ENCODE measurements at regions not wholly inside any gene's neighbourhood (a gene's known extent, or its start where the extent isn't known, plus 50 kb on each side); places are given as distances from the start of the nearest gene placed in this dataset.
"Not testable (repeated sequence)": the region's sequence is repeated elsewhere in the genome, so short reads cannot be mapped to it uniquely, and the experiment has no call there.

- CTCF ChIA-PET, result no interaction called here
- in situ Hi-C loops (cut with HindIII; ENCODE audit: low pct_unique_long_range_greater_than_20kb, low sequenced_read_pairs), result no loop called here
- no peak overlapping the region for H3K27ac ChIP-seq (ENCODE audit: low read length)
Measured at GRCh38 chr5:36462295-36463021, 143.9 kb upstream of the SLC1A3 start.

GRCh38 chr5:36475942-36476341 is 130.5 kb upstream of the SLC1A3 start:
- H3K36me3 ChIP-seq (ENCODE audit: control insufficient read depth, insufficient read depth, low read length); POLR2A ChIA-PET; ATAC-seq; H3K4me3 ChIP-seq (ENCODE audit: low read depth in 2 of 2, low read length in 2 of 2); H3K4me1 ChIP-seq (ENCODE audit: control insufficient read depth, insufficient read depth, low read length); DNase-seq (ENCODE audit: low read depth, low spot score); H3K9me3 ChIP-seq (ENCODE audit: control insufficient read depth, insufficient read depth, low read depth, low read length); intact Hi-C loops (cut with micrococcal nuclease; ENCODE audit: unreplicated experiment); H3K27ac ChIP-seq (ENCODE audit: low read length); CTCF ChIA-PET; H3K27me3 ChIP-seq (ENCODE audit: control insufficient read depth, insufficient read depth, low read length); in situ Hi-C loops (cut with HindIII; ENCODE audit: low pct_unique_long_range_greater_than_20kb, low sequenced_read_pairs); BruUV-seq (replicated peaks): not testable (repeated sequence)

More at GRCh38 chr5:36462295-36463021, 143.9 kb upstream of the SLC1A3 start:
- H3K36me3 ChIP-seq (ENCODE audit: control insufficient read depth, insufficient read depth, low read length), result no peaks in the 10 kb centered on the region
- no TSS peak for BruUV-seq (replicated peaks)
- POLR2A ChIA-PET, result no interaction called here
- H3K4me1 ChIP-seq (ENCODE audit: control insufficient read depth, insufficient read depth, low read length), result no peaks in the 10 kb centered on the region
- intact Hi-C loops (cut with micrococcal nuclease; ENCODE audit: unreplicated experiment), result no loop called here
- no peak for TF ChIP-seq SIN3A (IDR thresholded peaks at IDR 0.05; ENCODE audit: borderline replicate concordance, insufficient read depth, low read depth, low read length)
- TF ChIP-seq TCF7L2 (IDR thresholded peaks at IDR 0.05; ENCODE audit: low read depth, low read length), result no peak
- no peak for TF ChIP-seq POLR2AphosphoS5 (IDR thresholded peaks at IDR 0.05; ENCODE audit: low read depth, low read length)
- no peak for TF ChIP-seq CTCF (IDR thresholded peaks at IDR 0.05)
- TF ChIP-seq REST (IDR thresholded peaks at IDR 0.05; ENCODE audit: insufficient read depth in 1 of 2, low read depth in 2 of 2, low read length in 1 of 2), result no peak
- no peak overlapping the region for H3K4me3 ChIP-seq (ENCODE audit: low read depth in 2 of 2, low read length in 2 of 2)
- DNase-seq (ENCODE audit: low read depth, low spot score), result no peak
- H3K27me3 ChIP-seq (ENCODE audit: control insufficient read depth, insufficient read depth, low read length), result no peaks in the 10 kb centered on the region
- ATAC-seq, result no peak
- no peaks in the 10 kb centered on the region for H3K9me3 ChIP-seq (ENCODE audit: control insufficient read depth, insufficient read depth, low read depth, low read length)

GRCh38 chr5:36478646-36479317 is 127.6 kb upstream of the SLC1A3 start:
- TF ChIP-seq POLR2AphosphoS5 (IDR thresholded peaks at IDR 0.05; ENCODE audit: low read depth, low read length) (no peak), CTCF (IDR thresholded peaks at IDR 0.05) (no peak), SIN3A (IDR thresholded peaks at IDR 0.05; ENCODE audit: borderline replicate concordance, insufficient read depth, low read depth, low read length) (no peak), TCF7L2 (IDR thresholded peaks at IDR 0.05; ENCODE audit: low read depth, low read length) (no peak), REST (IDR thresholded peaks at IDR 0.05; ENCODE audit: insufficient read depth in 1 of 2, low read depth in 2 of 2, low read length in 1 of 2) (no peak)
- in situ Hi-C loops (cut with HindIII; ENCODE audit: low pct_unique_long_range_greater_than_20kb, low sequenced_read_pairs) (no loop called here), intact Hi-C loops (cut with micrococcal nuclease; ENCODE audit: unreplicated experiment) (no loop called here)
- Histone ChIP-seq H3K27me3 (ENCODE audit: control insufficient read depth, insufficient read depth, low read length) (no peaks in the 10 kb centered on the region), H3K9me3 (ENCODE audit: control insufficient read depth, insufficient read depth, low read depth, low read length) (no peaks in the 10 kb centered on the region), H3K4me3 (ENCODE audit: low read depth in 2 of 2, low read length in 2 of 2) (no peak overlapping the region), H3K36me3 (ENCODE audit: control insufficient read depth, insufficient read depth, low read length) (no peaks in the 10 kb centered on the region), H3K27ac (ENCODE audit: low read length) (no peak overlapping the region), H3K4me1 (ENCODE audit: control insufficient read depth, insufficient read depth, low read length) (no peaks in the 10 kb centered on the region)
- ChIA-PET CTCF (no interaction called here), POLR2A (no interaction called here)
- ATAC-seq (no peak), DNase-seq (ENCODE audit: low read depth, low spot score) (no peak)
- no TSS peak for BruUV-seq (replicated peaks)

Data from Panc1 (cell line).